IMR-90 (cell line): ENCODE measurements at regions not wholly inside any gene's neighbourhood (a gene's known extent, or its start where the extent isn't known, plus 50 kb on each side); places are given as distances from the start of the nearest gene placed in this dataset.

ENCODE experiments used
- CEBPB ChIP-seq: IDR thresholded peaks from 2 replicates; pipeline ENCODE4 v1.6.1; 2012; ENCODE audit warnings: low read depth, low read length, improper control_type of control experiment
- MAFK ChIP-seq: IDR thresholded peaks from 2 replicates; pipeline ENCODE4 v1.6.1; 2012; ENCODE audit warnings: low read depth, low read length, improper control_type of control experiment
- POLR2A ChIP-seq: IDR thresholded peaks from 2 replicates; pipeline ENCODE4 v1.6.1; 2012; ENCODE audit warnings: mild to moderate bottlenecking, low read depth, low read length
- RAD21 ChIP-seq: IDR thresholded peaks from 2 replicates; pipeline ENCODE4 v1.6.1; 2012; ENCODE audit warnings: low read length, improper control_type of control experiment
- RCOR1 ChIP-seq: IDR thresholded peaks from 2 replicates; pipeline ENCODE4 v1.6.1; 2012; ENCODE audit warnings: mild to moderate bottlenecking, low read length, improper control_type of control experiment; ENCODE audit not compliant: insufficient replicate concordance
- SMC3 ChIP-seq: fragments of 150-350 bp; IDR thresholded peaks from 2 replicates; pipeline ENCODE4 v1.6.1; 2016; ENCODE audit warnings: low read depth, mild to moderate bottlenecking, antibody characterized with exemption, low read length, moderate library complexity
- TF ChIP-seq, protein P1 (sequence below): conservative IDR thresholded peaks from 2 replicates; pipeline ENCODE4 v1.5.1; 2012; ENCODE audit warnings: mild to moderate bottlenecking, low read depth, low read length, improper control_type of control experiment
- TF ChIP-seq, protein P2 (sequence below): fragments of 150-350 bp; IDR thresholded peaks from 2 replicates; pipeline ENCODE4 v1.6.1; 2017; ENCODE audit warnings: mild to moderate bottlenecking, antibody characterized with exemption, low read length, low read depth
- TF ChIP-seq, protein P3 (sequence below): fragments of 150-350 bp; IDR thresholded peaks from 2 replicates; pipeline ENCODE4 v1.6.1; 2016; ENCODE audit warnings: low read depth, mild to moderate bottlenecking, low read length, moderate library complexity, borderline replicate concordance

DNA sequence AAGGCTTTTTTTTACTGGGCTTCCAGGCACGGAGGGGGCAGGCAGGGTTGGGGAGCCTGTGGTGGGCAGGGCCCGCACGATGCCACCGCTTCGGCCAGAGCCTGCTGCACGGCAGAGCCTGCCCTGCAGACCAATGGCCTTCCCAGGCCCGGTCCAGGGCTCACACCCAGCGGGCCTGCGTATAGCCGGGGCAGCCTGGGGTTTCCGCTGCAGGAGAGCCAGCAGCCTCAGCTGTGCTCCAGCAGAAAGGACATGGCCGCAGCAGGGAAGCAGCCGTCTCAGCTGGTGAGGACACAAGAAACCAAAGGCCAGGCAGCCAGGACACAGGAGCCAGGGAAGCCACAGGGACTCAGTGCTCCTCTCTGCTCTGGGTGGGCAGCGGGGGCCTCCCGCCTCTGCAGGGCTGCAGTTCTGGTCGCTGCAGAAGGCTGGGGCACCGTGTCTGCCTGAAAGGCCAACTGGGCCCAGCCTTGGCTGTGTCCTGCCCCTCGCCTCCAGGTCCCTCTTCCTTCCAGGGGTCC, 90.6 kb downstream of the TTLL2 start:
- TF ChIP-seq, protein P1, sequence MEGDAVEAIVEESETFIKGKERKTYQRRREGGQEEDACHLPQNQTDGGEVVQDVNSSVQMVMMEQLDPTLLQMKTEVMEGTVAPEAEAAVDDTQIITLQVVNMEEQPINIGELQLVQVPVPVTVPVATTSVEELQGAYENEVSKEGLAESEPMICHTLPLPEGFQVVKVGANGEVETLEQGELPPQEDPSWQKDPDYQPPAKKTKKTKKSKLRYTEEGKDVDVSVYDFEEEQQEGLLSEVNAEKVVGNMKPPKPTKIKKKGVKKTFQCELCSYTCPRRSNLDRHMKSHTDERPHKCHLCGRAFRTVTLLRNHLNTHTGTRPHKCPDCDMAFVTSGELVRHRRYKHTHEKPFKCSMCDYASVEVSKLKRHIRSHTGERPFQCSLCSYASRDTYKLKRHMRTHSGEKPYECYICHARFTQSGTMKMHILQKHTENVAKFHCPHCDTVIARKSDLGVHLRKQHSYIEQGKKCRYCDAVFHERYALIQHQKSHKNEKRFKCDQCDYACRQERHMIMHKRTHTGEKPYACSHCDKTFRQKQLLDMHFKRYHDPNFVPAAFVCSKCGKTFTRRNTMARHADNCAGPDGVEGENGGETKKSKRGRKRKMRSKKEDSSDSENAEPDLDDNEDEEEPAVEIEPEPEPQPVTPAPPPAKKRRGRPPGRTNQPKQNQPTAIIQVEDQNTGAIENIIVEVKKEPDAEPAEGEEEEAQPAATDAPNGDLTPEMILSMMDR = no peak
- TF ChIP-seq RAD21 (no peak), CEBPB (no peak), POLR2A (no peak), RCOR1 (no peak), SMC3 (no peak), MAFK (no peak)
- TF ChIP-seq, protein P2, sequence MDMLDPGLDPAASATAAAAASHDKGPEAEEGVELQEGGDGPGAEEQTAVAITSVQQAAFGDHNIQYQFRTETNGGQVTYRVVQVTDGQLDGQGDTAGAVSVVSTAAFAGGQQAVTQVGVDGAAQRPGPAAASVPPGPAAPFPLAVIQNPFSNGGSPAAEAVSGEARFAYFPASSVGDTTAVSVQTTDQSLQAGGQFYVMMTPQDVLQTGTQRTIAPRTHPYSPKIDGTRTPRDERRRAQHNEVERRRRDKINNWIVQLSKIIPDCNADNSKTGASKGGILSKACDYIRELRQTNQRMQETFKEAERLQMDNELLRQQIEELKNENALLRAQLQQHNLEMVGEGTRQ = no peak
- TF ChIP-seq, protein P3, sequence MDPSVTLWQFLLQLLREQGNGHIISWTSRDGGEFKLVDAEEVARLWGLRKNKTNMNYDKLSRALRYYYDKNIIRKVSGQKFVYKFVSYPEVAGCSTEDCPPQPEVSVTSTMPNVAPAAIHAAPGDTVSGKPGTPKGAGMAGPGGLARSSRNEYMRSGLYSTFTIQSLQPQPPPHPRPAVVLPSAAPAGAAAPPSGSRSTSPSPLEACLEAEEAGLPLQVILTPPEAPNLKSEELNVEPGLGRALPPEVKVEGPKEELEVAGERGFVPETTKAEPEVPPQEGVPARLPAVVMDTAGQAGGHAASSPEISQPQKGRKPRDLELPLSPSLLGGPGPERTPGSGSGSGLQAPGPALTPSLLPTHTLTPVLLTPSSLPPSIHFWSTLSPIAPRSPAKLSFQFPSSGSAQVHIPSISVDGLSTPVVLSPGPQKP = no peak
